Parathyroid adenoma (tissue), 2 donors: ENCODE measurements at regions not wholly inside any gene's neighbourhood (a gene's known extent, or its start where the extent isn't known, plus 50 kb on each side); places are given as distances from the start of the nearest gene placed in this dataset.

ENCODE experiments used
- H2AFZ ChIP-seq: fragments of 300-600 bp; sonication (generic); one replicate; pipeline ENCODE4 v1.7.0; 2017; ENCODE audit warnings: antibody characterized with exemption, mild to moderate bottlenecking
- H3K27ac ChIP-seq: fragments of 300-600 bp; sonication (generic); one replicate; pipeline ENCODE4 v1.7.0; 2017
- H3K27me3 ChIP-seq: fragments of 300-600 bp; sonication (generic); one replicate; pipeline ENCODE4 v1.7.0; 2017; ENCODE audit warnings: low read length; ENCODE audit not compliant: control insufficient read depth, insufficient read depth
- H3K36me3 ChIP-seq: fragments of 300-600 bp; sonication (generic); one replicate; pipeline ENCODE4 v1.7.0; 2017; ENCODE audit warnings: low read length; ENCODE audit not compliant: control insufficient read depth, insufficient read depth
- H3K4me1 ChIP-seq: fragments of 300-600 bp; sonication (generic); one replicate; pipeline ENCODE4 v1.7.0; 2017; ENCODE audit warnings: control low read depth
- H3K4me2 ChIP-seq: fragments of 300-600 bp; sonication (generic); one replicate; pipeline ENCODE4 v1.7.0; 2017; ENCODE audit warnings: low read length
- H3K4me3 ChIP-seq: fragments of 300-600 bp; sonication (generic); one replicate; pipeline ENCODE4 v1.7.0; 2017; ENCODE audit warnings: low read depth, low read length
- H3K79me2 ChIP-seq: fragments of 300-600 bp; sonication (generic); one replicate; pipeline ENCODE4 v1.7.0; 2017; ENCODE audit warnings: control low read depth
- H3K9ac ChIP-seq: fragments of 300-600 bp; sonication (generic); one replicate; pipeline ENCODE4 v1.7.0; 2017; ENCODE audit warnings: mild to moderate bottlenecking
- H3K9me3 ChIP-seq: fragments of 300-600 bp; sonication (generic); one replicate; pipeline ENCODE4 v1.7.0; 2017; ENCODE audit warnings: low read length; ENCODE audit not compliant: control insufficient read depth
- CTCF ChIP-seq: fragments of 300-600 bp; sonication (generic); IDR thresholded peaks from one replicate; pipeline ENCODE4 v1.7.0; 2017; ENCODE audit warnings: antibody characterized with exemption, mild to moderate bottlenecking
- donor health status: primary hyperparathyroidism.

- H3K9me3 ChIP-seq, result no peaks in the 10 kb centered on the region
- no peak for TF ChIP-seq CTCF
- H3K27me3 ChIP-seq, result no peaks in the 10 kb centered on the region
- H3K79me2 ChIP-seq, result no peaks in the 10 kb centered on the region
- H3K4me1 ChIP-seq, result no peaks in the 10 kb centered on the region
- H3K4me3 ChIP-seq, result no peak overlapping the region
- no peak overlapping the region for H3K27ac ChIP-seq
- no peaks in the 10 kb centered on the region for H3K36me3 ChIP-seq
- H3K4me2 ChIP-seq, result no peak overlapping the region
- H2AFZ ChIP-seq, result no peak overlapping the region
- no peak overlapping the region for H3K9ac ChIP-seq
Observed at GRCh38 chr5:28743716-28744110, 1705.3 kb upstream of the CDH9 start.

GRCh38 chr5:28743025-28743715 is 1704.8 kb upstream of the CDH9 start:
- H3K4me3 ChIP-seq, result no peak overlapping the region
- H3K79me2 ChIP-seq, result no peaks in the 10 kb centered on the region
- H3K36me3 ChIP-seq, result no peaks in the 10 kb centered on the region
- H3K4me1 ChIP-seq, result no peaks in the 10 kb centered on the region
- H2AFZ ChIP-seq, result no peak overlapping the region
- no peaks in the 10 kb centered on the region for H3K9me3 ChIP-seq
- no peak overlapping the region for H3K4me2 ChIP-seq
- no peaks in the 10 kb centered on the region for H3K27me3 ChIP-seq
- TF ChIP-seq CTCF, result no peak
- H3K27ac ChIP-seq, result no peak overlapping the region
- no peak overlapping the region for H3K9ac ChIP-seq

GRCh38 chr5:28737682-28738081 is 1699.3 kb upstream of the CDH9 start:
- Histone ChIP-seq H3K4me2 (no peak overlapping the region), H3K4me3 (no peak overlapping the region), H3K27me3 (no peaks in the 10 kb centered on the region), H3K36me3 (no peaks in the 10 kb centered on the region), H2AFZ (no peak overlapping the region), H3K4me1 (no peaks in the 10 kb centered on the region), H3K9me3 (no peaks in the 10 kb centered on the region), H3K27ac (no peak overlapping the region), H3K79me2 (no peaks in the 10 kb centered on the region), H3K9ac (no peak overlapping the region)
- TF ChIP-seq CTCF, result no peak

GRCh38 chr5:28737222-28737621 is 1698.8 kb upstream of the CDH9 start:
- H3K27me3 ChIP-seq, result no peaks in the 10 kb centered on the region
- no peak overlapping the region for H2AFZ ChIP-seq
- H3K4me3 ChIP-seq, result no peak overlapping the region
- no peaks in the 10 kb centered on the region for H3K9me3 ChIP-seq
- no peak overlapping the region for H3K9ac ChIP-seq
- H3K79me2 ChIP-seq, result no peaks in the 10 kb centered on the region
- H3K4me1 ChIP-seq, result no peaks in the 10 kb centered on the region
- H3K36me3 ChIP-seq, result no peaks in the 10 kb centered on the region
- no peak overlapping the region for H3K27ac ChIP-seq
- no peak for TF ChIP-seq CTCF
- H3K4me2 ChIP-seq, result no peak overlapping the region

GRCh38 chr5:28734396-28734795 is 1696.0 kb upstream of the CDH9 start:
- H3K4me2 ChIP-seq, result no peak overlapping the region
- H3K4me3 ChIP-seq, result no peak overlapping the region
- no peak overlapping the region for H3K9ac ChIP-seq
- no peak for TF ChIP-seq CTCF
- no peaks in the 10 kb centered on the region for H3K4me1 ChIP-seq
- no peaks in the 10 kb centered on the region for H3K36me3 ChIP-seq
- H3K27me3 ChIP-seq, result no peaks in the 10 kb centered on the region
- H3K9me3 ChIP-seq, result no peaks in the 10 kb centered on the region
- no peak overlapping the region for H3K27ac ChIP-seq
- H3K79me2 ChIP-seq, result no peaks in the 10 kb centered on the region
- H2AFZ ChIP-seq, result no peak overlapping the region
